ENCODE measurements at regions not wholly inside any gene's neighbourhood (a gene's known extent, or its start where the extent isn't known, plus 50 kb on each side); places are given as distances from the start of the nearest gene placed in this dataset.

DNA sequence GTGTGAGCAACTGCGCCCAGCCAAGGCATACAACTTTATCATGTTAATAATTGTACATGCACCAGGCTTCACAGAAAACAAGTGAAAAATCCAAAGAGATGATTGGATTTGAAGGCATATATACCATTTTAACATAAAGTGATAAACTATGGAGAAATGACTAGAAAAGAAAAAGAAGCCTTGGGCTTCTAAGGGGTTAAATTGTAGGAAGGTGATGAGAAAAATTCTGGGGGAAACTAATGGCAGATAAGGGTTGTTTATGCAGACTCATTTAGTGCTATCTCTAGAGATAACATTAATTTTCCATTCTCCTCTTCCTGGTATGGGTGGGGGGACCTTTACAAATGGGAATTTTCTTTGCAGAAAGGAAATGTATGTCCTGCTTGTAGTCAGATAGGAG lies 154.0 kb downstream of the TMEM17 start:
- Histone ChIP-seq H3K27me3 (ENCODE audit: control insufficient read depth, insufficient read depth, low read length) (no peaks in the 10 kb centered on the region), H3K79me2 (ENCODE audit: control insufficient read depth, insufficient read depth, low read length) (no peaks in the 10 kb centered on the region), H3K36me3 (ENCODE audit: control insufficient read depth, insufficient read depth, low read length) (no peaks in the 10 kb centered on the region), H2AFZ (ENCODE audit: low read length) (no peak overlapping the region), H4K20me1 (ENCODE audit: control insufficient read depth, extremely low read depth, insufficient read depth, low read length) (no peaks in the 10 kb centered on the region), H3K27ac (ENCODE audit: insufficient read depth, low read length) (no peak overlapping the region), H3K4me2 (ENCODE audit: extremely low read depth, insufficient read depth, low read length) (no peak overlapping the region), H3K4me3 (replicated peaks in 1 of 4; ENCODE audit: control extremely low read depth in 1 of 4, insufficient read depth in 1 of 4, low read depth in 3 of 4, low read length in 4 of 4) (no peak overlapping the region), H3K4me1 (ENCODE audit: control insufficient read depth, extremely low read depth, insufficient read depth, low read length) (no peaks in the 10 kb centered on the region), H3K9me3 (ENCODE audit: control insufficient read depth, insufficient read depth, low read depth, low read length) (no peaks in the 10 kb centered on the region), H3K9ac (ENCODE audit: insufficient read depth, low read length) (no peak overlapping the region)
- TF ChIP-seq EZH2 (IDR thresholded peaks at IDR 0.05; ENCODE audit: low read length, missing control alignments) = no peak
- TF ChIP-seq, protein P1, sequence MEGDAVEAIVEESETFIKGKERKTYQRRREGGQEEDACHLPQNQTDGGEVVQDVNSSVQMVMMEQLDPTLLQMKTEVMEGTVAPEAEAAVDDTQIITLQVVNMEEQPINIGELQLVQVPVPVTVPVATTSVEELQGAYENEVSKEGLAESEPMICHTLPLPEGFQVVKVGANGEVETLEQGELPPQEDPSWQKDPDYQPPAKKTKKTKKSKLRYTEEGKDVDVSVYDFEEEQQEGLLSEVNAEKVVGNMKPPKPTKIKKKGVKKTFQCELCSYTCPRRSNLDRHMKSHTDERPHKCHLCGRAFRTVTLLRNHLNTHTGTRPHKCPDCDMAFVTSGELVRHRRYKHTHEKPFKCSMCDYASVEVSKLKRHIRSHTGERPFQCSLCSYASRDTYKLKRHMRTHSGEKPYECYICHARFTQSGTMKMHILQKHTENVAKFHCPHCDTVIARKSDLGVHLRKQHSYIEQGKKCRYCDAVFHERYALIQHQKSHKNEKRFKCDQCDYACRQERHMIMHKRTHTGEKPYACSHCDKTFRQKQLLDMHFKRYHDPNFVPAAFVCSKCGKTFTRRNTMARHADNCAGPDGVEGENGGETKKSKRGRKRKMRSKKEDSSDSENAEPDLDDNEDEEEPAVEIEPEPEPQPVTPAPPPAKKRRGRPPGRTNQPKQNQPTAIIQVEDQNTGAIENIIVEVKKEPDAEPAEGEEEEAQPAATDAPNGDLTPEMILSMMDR (conservative IDR thresholded peaks at IDR 0.05 in 1 of 2, IDR thresholded peaks at IDR 0.05 in 1 of 2; ENCODE audit: low read depth in 1 of 2, low read length in 2 of 2) = no peak
- DNase-seq (ENCODE audit: low read depth in 2 of 2) = no peak

DNA sequence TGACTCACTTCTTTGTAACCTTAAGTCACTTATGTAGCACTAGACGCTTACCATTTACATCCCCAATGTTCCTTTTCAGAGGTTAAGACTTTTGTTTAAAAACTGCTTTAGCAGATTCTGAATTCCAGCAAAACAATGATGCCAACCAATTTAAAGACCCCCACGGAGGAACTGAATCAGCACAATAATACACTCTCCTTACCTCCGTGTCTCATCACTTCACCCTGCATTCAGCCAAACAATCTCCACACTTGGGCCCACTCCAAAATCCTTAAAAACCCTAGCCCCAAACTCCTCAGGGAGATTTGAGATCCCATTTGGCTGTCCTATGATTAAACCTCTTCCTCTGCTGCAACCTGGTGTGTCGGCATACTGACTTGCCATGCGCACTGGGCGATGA lies 153.9 kb downstream of the B3GNT2 start:
- Histone ChIP-seq H3K4me1 (ENCODE audit: control insufficient read depth, extremely low read depth, insufficient read depth, low read length) (no peaks in the 10 kb centered on the region), H3K27ac (ENCODE audit: insufficient read depth, low read length) (no peak overlapping the region), H3K9me3 (ENCODE audit: control insufficient read depth, insufficient read depth, low read depth, low read length) (no peaks in the 10 kb centered on the region), H3K36me3 (ENCODE audit: control insufficient read depth, insufficient read depth, low read length) (no peaks in the 10 kb centered on the region), H3K9ac (ENCODE audit: insufficient read depth, low read length) (no peak overlapping the region), H2AFZ (ENCODE audit: low read length) (no peak overlapping the region), H3K79me2 (ENCODE audit: control insufficient read depth, insufficient read depth, low read length) (no peaks in the 10 kb centered on the region), H3K27me3 (ENCODE audit: control insufficient read depth, insufficient read depth, low read length) (no peaks in the 10 kb centered on the region), H3K4me2 (ENCODE audit: extremely low read depth, insufficient read depth, low read length) (no peak overlapping the region), H4K20me1 (ENCODE audit: control insufficient read depth, extremely low read depth, insufficient read depth, low read length) (no peaks in the 10 kb centered on the region), H3K4me3 (replicated peaks in 1 of 4; ENCODE audit: control extremely low read depth in 1 of 4, insufficient read depth in 1 of 4, low read depth in 3 of 4, low read length in 4 of 4) (no peak overlapping the region)
- DNase-seq (ENCODE audit: low read depth in 2 of 2) = no peak
- TF ChIP-seq EZH2 (IDR thresholded peaks at IDR 0.05; ENCODE audit: low read length, missing control alignments) = no peak
- TF ChIP-seq, protein P1 (conservative IDR thresholded peaks at IDR 0.05 in 1 of 2, IDR thresholded peaks at IDR 0.05 in 1 of 2; ENCODE audit: low read depth in 1 of 2, low read length in 2 of 2) = no peak

DNA sequence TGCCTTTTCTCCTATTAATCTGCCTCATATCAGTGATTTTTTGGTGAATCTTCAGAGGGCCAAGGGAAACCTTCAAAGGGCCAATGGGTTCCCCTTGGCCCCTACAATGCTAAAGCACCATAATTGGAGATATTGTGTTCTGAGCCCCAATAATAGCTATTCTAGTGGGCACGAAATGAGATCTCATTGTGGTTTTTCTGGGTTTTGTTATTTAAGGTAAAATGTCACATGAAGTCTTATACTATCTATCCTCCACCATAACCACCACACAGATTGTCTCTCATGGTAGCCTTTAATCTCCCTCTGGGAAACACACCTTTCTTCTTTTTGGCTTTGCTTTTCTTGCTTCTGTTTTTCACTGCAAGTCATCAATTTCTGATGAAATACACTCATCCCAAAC lies 152.8 kb downstream of the B3GNT2 start:
- Histone ChIP-seq H3K4me3 (replicated peaks in 1 of 4; ENCODE audit: control extremely low read depth in 1 of 4, insufficient read depth in 1 of 4, low read depth in 3 of 4, low read length in 4 of 4) (no peak overlapping the region), H3K9me3 (ENCODE audit: control insufficient read depth, insufficient read depth, low read depth, low read length) (no peaks in the 10 kb centered on the region), H3K27ac (ENCODE audit: insufficient read depth, low read length) (no peak overlapping the region), H3K4me1 (ENCODE audit: control insufficient read depth, extremely low read depth, insufficient read depth, low read length) (no peaks in the 10 kb centered on the region), H4K20me1 (ENCODE audit: control insufficient read depth, extremely low read depth, insufficient read depth, low read length) (no peaks in the 10 kb centered on the region), H3K9ac (ENCODE audit: insufficient read depth, low read length) (no peak overlapping the region), H3K4me2 (ENCODE audit: extremely low read depth, insufficient read depth, low read length) (no peak overlapping the region), H3K27me3 (ENCODE audit: control insufficient read depth, insufficient read depth, low read length) (no peaks in the 10 kb centered on the region), H3K79me2 (ENCODE audit: control insufficient read depth, insufficient read depth, low read length) (no peaks in the 10 kb centered on the region), H3K36me3 (ENCODE audit: control insufficient read depth, insufficient read depth, low read length) (no peaks in the 10 kb centered on the region), H2AFZ (ENCODE audit: low read length) (no peak overlapping the region)
- DNase-seq (ENCODE audit: low read depth in 2 of 2) = no peak
- TF ChIP-seq, protein P1 (conservative IDR thresholded peaks at IDR 0.05 in 1 of 2, IDR thresholded peaks at IDR 0.05 in 1 of 2; ENCODE audit: low read depth in 1 of 2, low read length in 2 of 2) = no peak
- no peak for TF ChIP-seq EZH2 (IDR thresholded peaks at IDR 0.05; ENCODE audit: low read length, missing control alignments)

Measured in fibroblast of lung (primary cell).